HuH-7 (cell line): ENCODE measurements at regions not wholly inside any gene's neighbourhood (a gene's known extent, or its start where the extent isn't known, plus 50 kb on each side); places are given as distances from the start of the nearest gene placed in this dataset.

Experiments used
- DNase-seq: peaks from one replicate; pipeline ENCODE4 v3.0.0; 2011; ENCODE audit warnings: low spot score

DNA sequence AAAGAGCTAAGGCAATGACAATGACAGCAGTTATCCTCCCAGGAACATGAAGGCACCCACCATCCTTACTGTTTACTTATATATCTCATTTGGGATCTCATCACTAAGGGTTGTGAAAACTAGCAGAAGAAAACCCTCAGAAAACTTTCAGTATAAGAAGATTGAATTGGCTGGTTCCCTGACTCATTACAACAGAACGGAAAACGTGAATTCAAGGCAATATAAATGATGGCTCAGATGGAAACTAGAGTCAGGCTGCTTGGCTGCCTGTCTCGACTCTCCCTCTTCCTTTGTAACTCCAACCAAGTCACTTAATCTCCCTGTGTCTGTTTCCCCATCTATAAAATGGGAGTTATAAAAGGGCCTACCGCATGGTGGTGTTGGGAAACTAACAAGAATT lies 387.1 kb upstream of the JARID2 start:
- DNase-seq, result no peak

DNA sequence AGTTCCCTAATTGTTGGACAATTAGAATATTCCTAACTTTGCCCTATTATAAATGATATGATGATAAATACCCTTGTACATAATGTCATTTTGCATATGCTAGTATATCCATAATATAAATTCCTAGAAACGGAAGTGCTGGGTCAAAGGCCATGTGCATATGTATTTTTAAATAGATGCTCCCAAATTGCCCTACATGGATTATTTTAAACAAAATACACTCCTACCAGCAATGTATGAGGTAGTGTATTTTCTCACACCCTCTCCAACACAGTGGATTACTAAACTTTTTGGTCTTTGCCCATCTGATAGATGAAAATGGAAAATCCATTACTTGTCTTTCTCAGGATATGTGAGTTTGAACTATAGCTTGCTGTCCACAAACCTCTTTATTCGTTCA lies 385.1 kb upstream of the JARID2 start:
- DNase-seq, result no peak

DNA sequence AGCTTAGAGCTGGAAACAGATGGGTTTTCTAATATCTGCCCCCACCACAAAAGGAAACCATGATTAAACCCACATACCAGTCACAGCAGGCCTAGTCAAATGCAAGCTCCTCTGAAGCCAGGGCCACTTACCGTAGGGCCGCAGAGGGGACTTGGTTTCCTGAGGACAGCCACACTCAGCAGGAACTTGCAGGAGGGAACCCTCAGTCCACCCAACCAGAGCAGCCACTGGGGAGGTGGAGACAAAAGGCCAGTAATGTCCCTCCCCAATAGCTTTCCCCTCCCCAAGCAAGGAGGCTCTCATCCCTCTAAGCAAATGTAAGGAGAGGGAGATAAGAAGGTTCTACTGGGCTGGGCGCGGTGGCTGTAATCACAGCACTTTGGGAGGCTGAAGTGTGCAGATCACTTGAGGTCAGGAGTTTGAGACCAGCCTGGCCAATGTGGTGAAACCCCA lies 384.4 kb upstream of the JARID2 start:
- DNase-seq, result no peak

DNA sequence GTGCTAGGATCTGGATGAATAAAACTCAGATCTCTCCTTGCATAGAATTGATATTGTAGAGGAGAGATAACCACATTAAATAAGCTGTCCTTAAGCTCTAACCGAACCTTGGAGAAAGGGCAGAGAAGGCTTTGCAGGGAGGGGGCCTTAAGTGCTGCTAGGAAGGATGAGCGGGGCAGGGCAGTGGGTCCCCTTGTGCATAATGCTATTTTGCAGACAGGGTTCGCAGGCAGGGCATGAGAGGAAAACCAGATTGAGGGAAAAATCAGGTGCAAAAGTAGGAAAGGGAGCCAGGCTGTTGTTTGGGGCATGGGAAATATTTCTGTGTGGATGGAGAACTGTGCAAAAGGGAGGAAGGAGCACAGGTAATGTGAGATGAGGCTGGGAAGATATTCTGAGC lies 383.0 kb upstream of the JARID2 start:
- no peak for DNase-seq

DNA sequence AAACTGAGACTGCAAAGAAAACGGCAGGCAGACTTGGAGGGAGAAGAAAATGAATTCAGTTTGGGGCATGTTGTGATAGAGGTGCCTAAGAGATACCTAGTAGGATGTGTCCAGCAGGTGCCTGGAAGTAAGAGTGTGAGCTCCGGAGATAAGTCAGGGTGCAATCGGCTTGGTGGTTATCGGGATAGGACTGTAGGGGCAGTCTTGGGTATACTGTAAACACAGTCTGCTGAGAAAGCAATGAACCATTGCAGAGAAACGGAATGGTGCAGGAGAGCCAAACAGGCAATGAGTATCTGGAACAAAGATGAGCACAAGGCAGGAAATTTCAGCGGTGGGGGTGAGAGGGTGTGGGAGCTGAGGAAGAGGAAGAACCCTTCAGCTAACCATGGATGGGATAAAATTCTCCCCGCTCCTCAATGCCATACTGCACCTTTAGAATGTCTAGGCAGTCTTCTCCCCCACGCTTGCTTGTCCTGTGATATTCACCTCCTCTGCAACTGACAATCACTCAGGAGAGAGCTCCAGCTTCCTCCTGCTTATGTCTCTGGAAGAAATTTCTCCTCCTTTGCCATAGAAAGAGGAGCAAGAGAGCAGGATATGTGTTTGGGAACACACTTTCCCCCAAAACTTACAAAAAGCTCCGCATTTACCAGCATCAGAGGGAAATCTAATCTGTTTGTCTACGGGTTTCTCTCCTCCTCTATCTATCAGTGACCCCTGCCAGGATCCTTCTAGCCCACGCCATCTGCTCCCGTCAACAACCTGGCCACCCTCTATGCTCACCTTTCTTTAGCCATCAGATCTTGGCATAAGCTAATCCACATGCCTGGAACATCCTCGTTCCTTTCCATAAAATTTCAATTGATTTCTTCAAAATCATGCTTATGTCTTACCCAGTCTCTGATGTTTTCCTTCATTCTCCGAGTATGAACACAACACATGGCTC lies 381.7 kb upstream of the JARID2 start:
- peak; percentile 20 for DNase-seq

DNA sequence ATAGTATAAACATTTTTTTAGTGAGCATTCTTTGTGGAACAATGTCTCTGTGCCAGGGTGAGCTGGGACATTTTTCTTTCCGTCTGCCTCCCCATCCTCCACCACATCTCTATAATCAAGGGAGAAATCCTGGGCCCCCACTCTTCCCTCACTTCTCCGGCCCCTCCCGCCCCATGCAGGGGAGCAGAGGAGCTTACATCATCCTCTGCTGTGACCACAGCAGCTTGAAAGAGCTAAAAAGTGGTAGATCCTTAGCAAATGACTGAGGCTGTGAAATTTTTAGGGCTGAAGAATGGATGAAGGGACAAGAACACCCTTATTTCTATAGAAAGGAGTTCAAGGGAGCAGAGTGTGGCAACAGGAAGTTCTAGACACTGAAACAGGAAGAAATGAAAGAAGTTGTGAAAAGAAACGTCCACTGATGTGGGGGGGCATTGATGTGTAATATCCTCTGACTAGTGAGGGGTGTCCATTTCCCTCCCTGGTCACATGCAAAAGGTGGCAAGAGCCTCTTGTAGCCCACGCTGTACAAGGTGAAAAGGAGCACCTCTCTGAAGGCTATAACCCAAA lies 380.3 kb upstream of the JARID2 start:
- DNase-seq, result no peak

DNA sequence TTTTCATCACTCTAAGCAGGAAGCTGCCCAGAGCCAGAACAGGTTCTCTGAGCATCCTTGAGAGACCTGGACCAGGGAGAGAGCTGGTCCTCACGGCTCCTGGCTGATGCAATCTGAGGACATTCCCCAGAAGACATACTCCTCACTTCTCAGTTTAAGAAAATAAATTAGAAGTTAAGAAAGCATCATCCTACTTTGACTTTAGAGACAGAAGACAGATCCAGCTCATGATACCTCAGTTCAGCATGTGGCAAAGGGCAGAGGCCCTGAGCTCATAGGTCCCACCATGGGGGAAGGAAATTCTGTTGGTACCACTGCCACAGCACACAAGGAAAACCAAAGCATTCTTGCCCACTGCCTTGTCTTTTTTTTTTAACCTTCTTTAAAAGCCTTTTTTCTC lies 378.1 kb upstream of the JARID2 start:
- DNase-seq, result no peak

DNA sequence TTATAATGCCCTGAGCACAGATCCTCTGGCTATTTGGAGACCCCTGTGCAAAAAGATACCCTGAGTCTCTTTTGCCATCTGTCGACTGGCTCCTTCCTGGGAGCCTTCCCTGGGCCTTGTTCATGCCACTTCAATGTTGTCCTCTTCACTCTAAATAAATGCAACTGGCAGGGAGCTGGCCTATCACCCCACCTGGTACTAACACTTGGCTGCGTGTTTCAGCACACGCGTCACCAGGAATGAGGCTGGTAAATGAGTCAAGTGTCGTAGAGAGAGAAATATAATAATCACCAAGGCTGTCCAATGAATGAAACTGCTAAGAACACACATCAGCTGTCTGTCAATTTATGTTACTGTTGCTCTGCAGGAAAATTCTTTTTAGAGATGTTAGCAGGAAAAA lies 374.6 kb upstream of the JARID2 start:
- DNase-seq, result no peak

DNA sequence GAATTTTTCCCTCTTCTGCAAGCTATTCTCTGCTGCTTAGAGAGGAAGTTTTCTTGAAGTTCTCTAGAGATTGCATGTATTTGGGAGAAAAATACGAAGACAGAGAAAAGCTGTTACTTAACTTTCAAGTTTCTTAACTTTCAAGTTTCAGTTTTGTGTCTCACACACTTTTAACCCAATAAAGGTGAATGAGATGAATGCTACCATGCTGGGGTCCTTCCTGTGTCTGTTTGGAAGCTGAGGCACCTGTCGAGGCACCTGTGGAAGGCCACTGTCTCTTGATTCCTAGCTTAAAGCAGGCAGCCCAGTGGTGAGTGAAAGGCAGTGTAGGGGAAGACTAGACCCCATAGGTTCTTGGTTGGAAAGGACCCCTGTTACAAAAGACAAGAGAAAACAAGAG lies 372.8 kb upstream of the JARID2 start:
- DNase-seq, result no peak

DNA sequence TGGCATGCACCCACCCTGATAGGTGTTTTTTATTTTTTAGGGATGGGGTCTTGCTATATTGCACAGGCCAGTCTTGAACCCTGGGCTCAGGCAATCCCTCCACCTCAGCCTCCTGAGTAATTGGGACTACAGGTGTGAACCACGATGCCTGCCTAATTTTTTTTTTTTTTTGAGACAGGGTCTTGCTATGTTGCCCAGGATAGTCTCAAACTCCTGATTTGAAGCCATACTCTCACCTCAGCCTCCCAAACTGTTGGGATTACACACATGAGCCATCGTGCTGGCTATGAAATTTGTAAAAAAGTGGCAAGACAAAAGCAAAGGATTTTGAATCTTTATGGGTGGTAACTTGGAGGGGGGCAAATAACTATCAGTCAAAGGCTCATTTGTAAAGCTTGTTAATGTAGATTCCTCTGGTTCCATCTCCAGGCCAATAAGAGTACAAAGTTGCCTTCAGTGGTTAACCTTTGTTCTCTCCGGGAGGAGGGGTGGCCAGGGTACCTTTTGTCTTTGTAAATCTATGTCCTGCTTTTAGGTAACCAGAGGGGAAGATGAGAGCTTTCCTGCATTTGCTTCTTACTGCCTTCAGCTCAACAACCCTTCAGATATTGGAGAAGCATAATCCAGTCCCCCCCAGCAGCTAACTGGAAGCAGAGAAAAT lies 372.0 kb upstream of the JARID2 start:
- DNase-seq, result no peak

DNA sequence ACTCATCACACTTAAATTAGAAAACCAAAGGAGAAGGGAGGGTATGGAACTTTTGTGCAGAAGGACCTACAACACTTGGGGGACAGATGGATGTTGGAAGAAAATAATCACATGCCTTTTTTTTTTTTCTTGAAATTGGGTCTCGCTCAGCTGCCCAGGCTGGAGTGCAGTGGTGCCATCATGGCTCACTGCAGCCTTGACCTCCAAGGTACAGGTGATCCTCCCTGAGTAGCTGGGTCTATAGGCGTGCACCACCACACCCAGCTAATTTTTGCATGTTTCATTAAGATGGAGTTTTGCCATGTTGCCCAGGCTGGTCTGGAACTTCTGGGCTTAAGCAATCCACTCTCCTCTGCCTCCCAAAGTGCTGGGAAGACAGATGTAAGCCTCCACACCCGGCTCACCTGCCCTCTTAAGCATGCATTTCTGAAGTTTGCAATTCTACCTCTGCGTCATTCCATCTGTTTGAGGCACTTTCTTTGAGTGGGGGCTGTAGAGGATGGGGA lies 370.8 kb upstream of the JARID2 start:
- no peak for DNase-seq

DNA sequence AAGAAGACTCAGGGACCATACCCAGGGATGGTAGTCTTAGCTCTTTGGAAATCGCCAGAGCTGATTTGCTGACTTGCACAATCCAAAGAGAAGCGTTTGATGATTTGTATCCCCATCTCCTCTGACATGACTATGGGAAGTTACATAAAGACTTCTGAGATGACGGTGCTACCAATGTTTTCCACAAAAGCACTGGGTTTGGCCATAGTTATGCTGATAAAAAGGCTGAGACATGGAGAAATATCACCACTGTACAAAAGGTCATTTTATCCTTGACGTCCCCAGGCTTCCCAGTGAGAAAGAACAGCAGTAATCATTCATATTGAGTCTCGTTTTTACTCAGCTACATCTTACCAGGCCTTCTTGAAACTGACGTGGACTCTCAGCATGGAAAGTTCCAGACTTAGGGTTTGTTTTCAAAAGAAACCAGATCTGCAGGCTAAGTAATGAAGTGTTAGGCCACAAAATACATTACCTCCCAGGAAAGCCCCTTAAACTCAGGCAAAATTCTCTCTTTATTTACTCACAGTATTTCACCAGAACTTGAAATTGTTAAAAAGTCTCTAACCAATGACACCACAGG lies 370.3 kb upstream of the JARID2 start:
- DNase-seq, result no peak

DNA sequence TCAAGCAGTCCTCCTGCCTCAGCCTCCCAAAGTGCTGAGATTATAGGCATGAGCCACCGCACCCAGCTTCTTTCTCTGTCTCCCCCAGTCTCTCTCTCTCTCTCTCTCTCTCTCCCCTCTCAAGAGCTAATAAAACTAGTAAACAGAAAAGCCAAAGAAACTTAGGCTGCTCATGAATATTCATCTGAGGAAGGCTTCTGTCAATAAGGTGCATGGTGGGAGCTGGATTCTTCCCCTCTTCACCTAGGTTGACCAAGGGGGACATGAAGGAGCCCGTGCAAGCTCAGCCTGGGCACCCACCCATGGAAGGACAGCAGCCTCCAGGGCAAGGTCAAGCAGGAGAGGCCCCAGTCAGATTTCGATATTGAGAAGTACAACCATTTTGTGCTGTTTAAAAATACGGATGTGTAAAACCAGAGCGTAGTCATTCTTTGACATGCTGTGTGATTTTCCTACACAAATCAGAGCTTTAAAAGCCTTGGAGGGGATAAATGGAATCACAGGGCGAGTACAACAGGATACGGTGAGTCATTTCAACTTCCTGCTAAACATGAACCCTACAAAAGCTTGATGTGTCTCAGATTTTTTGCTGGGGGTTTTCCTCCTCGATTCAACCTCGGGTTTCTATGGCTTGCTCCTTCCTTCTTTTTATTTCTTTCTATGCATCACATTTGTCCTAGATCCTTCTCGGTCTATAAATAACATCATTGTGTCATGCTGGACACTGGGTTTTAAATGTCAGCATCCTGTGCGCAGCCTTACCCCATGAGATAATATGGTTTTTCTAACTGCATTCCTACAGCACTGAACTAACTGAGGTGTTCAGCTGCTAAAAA lies 368.9 kb upstream of the JARID2 start:
- DNase-seq, result no peak

DNA sequence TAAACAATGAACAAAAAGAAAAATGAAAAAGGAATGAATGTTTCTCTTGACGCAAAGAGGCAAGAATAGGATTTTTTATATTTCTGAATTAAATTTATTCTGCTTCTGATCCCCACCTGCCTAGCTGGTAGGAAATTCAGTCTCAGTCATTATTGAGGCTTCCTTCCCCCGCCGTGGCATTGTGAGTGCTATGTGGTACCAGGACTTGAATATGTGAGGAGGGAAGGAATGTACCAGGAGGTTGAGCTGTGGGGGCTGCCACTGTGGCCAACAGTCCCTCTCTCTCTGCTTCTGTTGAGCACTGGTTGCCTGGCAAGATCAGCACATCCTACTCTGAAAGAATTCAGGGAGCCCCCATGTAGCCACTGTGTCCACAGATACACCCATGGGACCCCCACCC lies 368.1 kb upstream of the JARID2 start:
- no peak for DNase-seq

DNA sequence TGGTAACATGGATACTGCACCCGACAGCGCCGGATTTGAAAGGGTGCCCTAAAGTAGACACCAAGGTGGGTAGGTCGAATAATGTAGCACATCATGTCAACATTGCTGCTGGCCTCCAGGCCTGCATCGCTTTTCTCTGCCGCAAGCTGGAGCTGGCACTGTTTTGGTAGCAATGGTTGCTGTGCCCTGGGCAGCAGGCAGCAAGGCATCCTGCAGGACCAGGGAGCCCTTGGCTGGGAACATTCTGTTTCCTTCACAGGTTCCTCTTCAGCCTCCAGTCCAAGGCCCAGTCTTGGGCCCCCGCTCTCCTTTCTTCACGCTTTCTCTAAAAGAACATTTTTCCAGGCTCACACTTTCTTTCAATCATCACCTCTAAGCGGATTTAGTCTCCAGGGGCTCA lies 365.8 kb upstream of the JARID2 start:
- DNase-seq, result no peak

DNA sequence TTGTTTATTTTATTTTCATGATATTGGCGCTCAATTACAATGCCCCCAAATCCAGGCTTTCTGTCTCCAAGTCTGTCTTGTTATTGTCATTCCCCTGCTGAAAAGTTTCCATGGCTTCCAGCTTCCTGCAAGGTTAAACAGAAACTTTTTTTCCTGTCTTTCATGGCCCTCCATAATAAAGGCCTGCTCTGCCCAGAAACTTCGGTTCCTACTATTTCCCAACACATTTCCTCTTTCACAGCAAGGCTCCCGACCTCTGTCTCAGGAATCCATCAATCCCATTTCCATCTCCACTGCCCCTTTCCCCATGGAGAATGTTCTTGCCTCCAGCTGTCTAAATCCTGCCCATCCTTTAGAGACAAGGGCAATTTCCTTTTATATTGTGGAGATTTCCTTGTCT lies 365.2 kb upstream of the JARID2 start:
- DNase-seq, result no peak

DNA sequence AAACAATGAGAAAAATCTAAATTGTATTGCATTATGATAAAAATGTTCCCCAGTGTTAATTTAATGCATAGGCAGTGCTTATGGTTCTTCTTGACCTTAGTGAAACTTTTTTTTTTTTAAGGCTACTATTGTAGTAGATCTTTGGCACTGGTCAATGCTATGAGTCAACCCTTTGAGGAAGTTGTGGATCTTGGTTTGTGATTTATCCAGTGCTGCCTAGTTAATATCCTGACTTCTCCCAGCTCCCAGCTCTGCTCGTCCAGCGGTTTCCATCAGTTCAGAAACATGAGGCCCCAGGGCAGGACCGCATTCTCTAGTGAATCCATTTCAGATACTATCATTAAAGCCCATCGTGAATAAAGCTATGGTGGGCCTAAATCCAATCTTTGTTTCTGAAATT lies 364.5 kb upstream of the JARID2 start:
- no peak for DNase-seq

DNA sequence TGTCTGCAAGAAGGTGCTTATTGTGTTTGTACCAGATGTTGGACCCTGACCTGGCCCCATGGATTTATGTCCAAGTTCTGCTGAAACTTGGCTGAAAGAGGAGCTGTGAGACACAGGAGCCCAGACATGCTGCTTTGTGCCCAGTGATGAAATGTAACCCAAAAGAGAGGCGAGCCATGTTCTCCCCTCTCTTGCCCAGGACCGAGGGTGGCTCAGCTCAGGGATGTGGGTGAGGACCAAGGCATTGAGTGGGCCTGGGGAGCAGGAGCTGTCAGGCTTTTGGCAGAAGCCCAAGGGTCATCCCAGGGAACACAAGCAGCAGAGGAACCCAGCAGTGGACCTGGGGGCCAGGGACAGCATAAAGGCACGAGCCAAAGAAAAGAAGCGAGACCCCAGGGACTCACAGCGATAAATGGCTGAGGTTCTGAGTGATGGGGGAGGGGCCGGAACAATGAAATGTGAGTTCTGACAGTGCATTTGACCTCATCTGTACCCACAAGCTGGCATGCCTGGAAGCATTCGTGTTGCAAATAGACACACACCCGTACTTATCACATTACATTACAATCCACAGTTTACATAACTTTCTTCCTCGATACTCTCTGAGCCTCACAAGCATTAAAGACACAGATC lies 363.4 kb upstream of the JARID2 start:
- DNase-seq, result no peak

DNA sequence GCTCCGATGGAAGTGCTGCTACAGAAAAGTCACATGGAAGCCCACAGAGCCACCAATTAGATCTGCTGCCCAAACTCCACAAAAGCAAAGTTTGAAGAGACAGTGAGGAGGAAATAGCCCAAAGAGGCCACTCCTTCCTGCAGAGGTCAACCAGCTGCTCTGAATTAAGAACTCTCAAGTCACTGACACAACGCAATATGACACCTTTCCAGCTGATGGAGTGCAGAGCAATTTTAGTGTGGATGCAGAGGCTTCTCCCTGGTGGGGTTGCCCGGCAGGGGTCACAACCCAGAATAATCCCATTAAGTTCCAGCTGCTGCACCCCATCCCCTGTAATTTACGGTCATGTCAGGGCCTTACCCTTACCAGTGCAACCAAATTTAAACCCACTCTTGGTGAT lies 361.9 kb upstream of the JARID2 start:
- DNase-seq, result no peak

DNA sequence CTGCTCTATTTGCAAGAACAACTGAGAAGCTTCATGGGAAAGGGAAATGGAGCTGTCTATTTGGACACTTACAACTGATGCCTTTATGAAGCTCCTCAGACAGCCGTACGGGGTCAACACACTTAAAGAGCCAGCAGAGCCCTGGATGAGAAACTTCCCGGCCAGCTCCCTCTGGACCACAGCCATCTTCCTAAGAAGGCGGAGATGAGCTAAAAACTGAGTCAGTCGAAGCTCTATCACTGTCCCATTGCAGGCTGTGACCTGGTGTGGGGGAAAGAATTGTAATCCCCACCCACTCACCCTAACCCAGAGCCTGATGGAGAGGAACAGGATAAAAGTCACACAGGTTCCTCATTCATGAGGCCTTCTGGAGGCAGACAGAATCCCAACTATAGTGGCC lies 360.4 kb upstream of the JARID2 start:
- no peak for DNase-seq

DNA sequence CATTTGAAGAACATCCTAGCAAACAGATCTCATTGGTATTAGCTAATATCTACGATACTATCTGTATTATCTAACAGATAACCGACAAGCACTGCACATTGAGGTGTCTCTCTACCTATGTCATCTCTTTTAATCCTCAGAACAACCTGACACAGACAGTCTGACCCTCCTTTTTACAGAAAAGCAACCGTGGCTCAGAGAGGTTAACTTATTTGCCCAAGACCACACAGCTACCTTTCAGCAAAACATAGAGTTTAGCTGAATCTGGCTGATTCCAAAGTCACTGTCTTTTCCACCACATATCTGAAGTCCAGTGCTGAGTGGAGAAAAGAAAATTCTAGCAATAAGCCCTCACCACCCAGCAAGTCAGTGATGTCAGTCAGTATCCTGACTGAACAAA lies 358.7 kb upstream of the JARID2 start:
- no peak for DNase-seq
